ENCODE measurements at regions not wholly inside any gene's neighbourhood (a gene's known extent, or its start where the extent isn't known, plus 50 kb on each side); places are given as distances from the start of the nearest gene placed in this dataset.

DNA sequence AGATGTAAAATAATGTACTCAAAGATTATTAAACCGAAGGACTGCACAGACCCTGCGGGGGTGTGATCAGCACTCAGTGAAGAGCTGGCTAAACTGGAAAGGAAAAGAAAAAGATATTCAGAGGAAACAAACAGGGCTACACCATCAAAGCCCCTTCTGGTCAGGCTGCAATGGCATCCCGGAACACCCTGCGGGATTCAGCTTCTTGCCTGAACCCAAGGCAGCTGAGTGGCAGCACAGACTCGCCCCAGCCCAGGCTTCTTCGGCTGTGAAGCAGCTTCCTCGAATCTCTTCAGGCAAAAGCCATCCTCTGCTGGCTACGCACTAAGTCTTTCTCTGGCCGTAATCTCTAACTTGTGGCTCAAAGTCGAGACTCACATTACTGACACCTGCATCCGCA is 220.9 kb downstream of the TEX29 start:
- TF ChIP-seq CTCF (conservative IDR thresholded peaks at IDR 0.05) (no peak), EZH2 (IDR thresholded peaks at IDR 0.05; ENCODE audit: low read depth) (no peak)

All from PC-9 (cell line).